ENCODE measurements at regions not wholly inside any gene's neighbourhood (a gene's known extent, or its start where the extent isn't known, plus 50 kb on each side); places are given as distances from the start of the nearest gene placed in this dataset.

- TF ChIP-seq CTCF (conservative IDR thresholded peaks at IDR 0.05 in 1 of 2, IDR thresholded peaks at IDR 0.05 in 1 of 2; ENCODE audit: low read depth in 1 of 2, low read length in 2 of 2): no peak
- no peak for TF ChIP-seq EZH2 (IDR thresholded peaks at IDR 0.05; ENCODE audit: low read length, missing control alignments)
These were observed 451.4 kb upstream of the DAB2 start for GRCh38 chr5:39876146-39876545.

Data from fibroblast of lung (primary cell).